IMR-90 (cell line): ENCODE measurements at regions not wholly inside any gene's neighbourhood (a gene's known extent, or its start where the extent isn't known, plus 50 kb on each side); places are given as distances from the start of the nearest gene placed in this dataset.

ENCODE experiments used
- CEBPB ChIP-seq: IDR thresholded peaks from 2 replicates; pipeline ENCODE4 v1.6.1; 2012; ENCODE audit warnings: low read depth, low read length, improper control_type of control experiment
- CHD1 ChIP-seq: IDR thresholded peaks from 2 replicates; pipeline ENCODE4 v1.6.1; 2012; ENCODE audit warnings: low read depth, low read length, improper control_type of control experiment
- ELK1 ChIP-seq: fragments of 150-350 bp; IDR thresholded peaks from 2 replicates; pipeline ENCODE4 v1.6.1; 2016; ENCODE audit warnings: low read depth, mild to moderate bottlenecking, low read length, moderate library complexity, borderline replicate concordance
- FOS ChIP-seq: fragments of 150-350 bp; IDR thresholded peaks from 2 replicates; pipeline ENCODE4 v1.6.1; 2016; ENCODE audit warnings: low read depth, low read length
- MAFK ChIP-seq: IDR thresholded peaks from 2 replicates; pipeline ENCODE4 v1.6.1; 2012; ENCODE audit warnings: low read depth, low read length, improper control_type of control experiment
- MAZ ChIP-seq: IDR thresholded peaks from 2 replicates; pipeline ENCODE4 v1.6.1; 2012; ENCODE audit warnings: low read depth, mild to moderate bottlenecking, low read length, improper control_type of control experiment, moderate library complexity, borderline replicate concordance
- MXI1 ChIP-seq: IDR thresholded peaks from 2 replicates; pipeline ENCODE4 v1.6.1; 2012; ENCODE audit warnings: low read depth, mild to moderate bottlenecking, low read length, moderate library complexity, borderline replicate concordance
- NFE2L2 ChIP-seq: fragments of 150-350 bp; IDR thresholded peaks from 2 replicates; pipeline ENCODE4 v1.6.1; 2016; ENCODE audit warnings: low read depth, mild to moderate bottlenecking, low read length
- POLR2A ChIP-seq: IDR thresholded peaks from 2 replicates; pipeline ENCODE4 v1.6.1; 2012; ENCODE audit warnings: mild to moderate bottlenecking, low read depth, low read length
- RAD21 ChIP-seq: IDR thresholded peaks from 2 replicates; pipeline ENCODE4 v1.6.1; 2012; ENCODE audit warnings: low read length, improper control_type of control experiment
- RCOR1 ChIP-seq: IDR thresholded peaks from 2 replicates; pipeline ENCODE4 v1.6.1; 2012; ENCODE audit warnings: mild to moderate bottlenecking, low read length, improper control_type of control experiment; ENCODE audit not compliant: insufficient replicate concordance
- SMC3 ChIP-seq: fragments of 150-350 bp; IDR thresholded peaks from 2 replicates; pipeline ENCODE4 v1.6.1; 2016; ENCODE audit warnings: low read depth, mild to moderate bottlenecking, antibody characterized with exemption, low read length, moderate library complexity
- USF2 ChIP-seq: fragments of 150-350 bp; IDR thresholded peaks from 2 replicates; pipeline ENCODE4 v1.6.1; 2017; ENCODE audit warnings: mild to moderate bottlenecking, antibody characterized with exemption, low read length, low read depth
- TF ChIP-seq, protein P1 (sequence below): conservative IDR thresholded peaks from 2 replicates; pipeline ENCODE4 v1.5.1; 2012; ENCODE audit warnings: mild to moderate bottlenecking, low read depth, low read length, improper control_type of control experiment

DNA sequence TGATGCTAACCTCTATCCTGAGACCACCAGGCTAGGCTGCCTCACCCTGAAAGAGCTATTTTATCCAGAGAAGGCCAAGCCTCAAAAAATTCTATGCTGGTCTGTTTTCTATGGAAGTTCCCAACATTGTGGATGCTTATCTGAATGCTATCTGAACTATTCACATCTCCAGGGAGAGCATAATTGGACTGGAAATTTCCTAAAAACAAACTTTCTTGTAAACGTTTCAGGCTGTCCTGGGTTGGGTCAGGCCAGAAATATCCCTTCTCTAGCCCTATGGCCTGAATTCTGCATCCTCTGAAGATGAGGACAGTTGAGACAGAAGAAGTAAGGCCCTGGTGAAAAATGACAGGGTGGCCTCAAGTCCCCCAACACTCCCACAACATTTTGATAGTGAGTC is 706.4 kb upstream of the NR2F2 start:
- TF ChIP-seq, protein P1, sequence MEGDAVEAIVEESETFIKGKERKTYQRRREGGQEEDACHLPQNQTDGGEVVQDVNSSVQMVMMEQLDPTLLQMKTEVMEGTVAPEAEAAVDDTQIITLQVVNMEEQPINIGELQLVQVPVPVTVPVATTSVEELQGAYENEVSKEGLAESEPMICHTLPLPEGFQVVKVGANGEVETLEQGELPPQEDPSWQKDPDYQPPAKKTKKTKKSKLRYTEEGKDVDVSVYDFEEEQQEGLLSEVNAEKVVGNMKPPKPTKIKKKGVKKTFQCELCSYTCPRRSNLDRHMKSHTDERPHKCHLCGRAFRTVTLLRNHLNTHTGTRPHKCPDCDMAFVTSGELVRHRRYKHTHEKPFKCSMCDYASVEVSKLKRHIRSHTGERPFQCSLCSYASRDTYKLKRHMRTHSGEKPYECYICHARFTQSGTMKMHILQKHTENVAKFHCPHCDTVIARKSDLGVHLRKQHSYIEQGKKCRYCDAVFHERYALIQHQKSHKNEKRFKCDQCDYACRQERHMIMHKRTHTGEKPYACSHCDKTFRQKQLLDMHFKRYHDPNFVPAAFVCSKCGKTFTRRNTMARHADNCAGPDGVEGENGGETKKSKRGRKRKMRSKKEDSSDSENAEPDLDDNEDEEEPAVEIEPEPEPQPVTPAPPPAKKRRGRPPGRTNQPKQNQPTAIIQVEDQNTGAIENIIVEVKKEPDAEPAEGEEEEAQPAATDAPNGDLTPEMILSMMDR, result no peak
- TF ChIP-seq USF2 (no peak), POLR2A (no peak), CEBPB (no peak), MAFK (no peak), MAZ (no peak), NFE2L2 (no peak), RCOR1 (no peak), RAD21 (no peak), MXI1 (no peak), SMC3 (no peak), CHD1 (no peak), FOS (no peak), ELK1 (no peak)
